WI38 (cell line): ENCODE measurements at regions not wholly inside any gene's neighbourhood (a gene's known extent, or its start where the extent isn't known, plus 50 kb on each side); places are given as distances from the start of the nearest gene placed in this dataset.

ENCODE experiments used
- H3K4me3 ChIP-seq: 2 replicates; pipeline ENCODE4 v1.5.1; 2011; ENCODE audit warnings: low read depth, mild to moderate bottlenecking, control low read depth, low read length
- CTCF ChIP-seq: IDR thresholded peaks from 2 replicates; pipeline ENCODE4 v1.5.1; 2012; ENCODE audit warnings: low read depth, mild to moderate bottlenecking, control low read depth, low read length

GRCh38 chr11:122339436-122340060 lies 223.5 kb upstream of the BLID start:
- H3K4me3 ChIP-seq, result no peak overlapping the region
- no peak for TF ChIP-seq CTCF

- no peak for TF ChIP-seq CTCF
- H3K4me3 ChIP-seq, result no peak overlapping the region
These were observed 221.7 kb upstream of the BLID start for GRCh38 chr11:122337704-122338103.

- H3K4me3 ChIP-seq, result no peak overlapping the region
- TF ChIP-seq CTCF, result no peak
These were observed 221.2 kb upstream of the BLID start for GRCh38 chr11:122337241-122337640.

- no peak for TF ChIP-seq CTCF
These were observed 220.7 kb upstream of the BLID start for GRCh38 chr11:122336706-122337105.

GRCh38 chr11:122334546-122335339 lies 218.7 kb upstream of the BLID start:
- no peak overlapping the region for H3K4me3 ChIP-seq
- no peak for TF ChIP-seq CTCF

More at GRCh38 chr11:122336706-122337105, 220.7 kb upstream of the BLID start:
- no peak overlapping the region for H3K4me3 ChIP-seq

- no peak overlapping the region for H3K4me3 ChIP-seq
- TF ChIP-seq CTCF, result no peak
These were observed 217.5 kb upstream of the BLID start for GRCh38 chr11:122333467-122333866.

- no peak overlapping the region for H3K4me3 ChIP-seq
- no peak for TF ChIP-seq CTCF
These were observed 215.1 kb upstream of the BLID start for GRCh38 chr11:122331079-122331478.
